Erythroblast (primary cell): ENCODE measurements at regions not wholly inside any gene's neighbourhood (a gene's known extent, or its start where the extent isn't known, plus 50 kb on each side); places are given as distances from the start of the nearest gene placed in this dataset.

Experiments
- GATA1 ChIP-seq: IDR thresholded peaks from 2 replicates; pipeline ENCODE4 v1.6.1; 2011; ENCODE audit warnings: low read depth, mild to moderate bottlenecking, control low read depth, low read length, moderate library complexity
- POLR2A ChIP-seq: IDR thresholded peaks from 2 replicates; pipeline ENCODE4 v1.6.1; 2011; ENCODE audit warnings: mild to moderate bottlenecking, low read length

GRCh38 chr7:19437446-19437845, 271.4 kb downstream of the POLR1F start:
- TF ChIP-seq POLR2A, result no peak
- no peak for TF ChIP-seq GATA1
